Omental fat pad (tissue), 3 donors: ENCODE measurements at regions not wholly inside any gene's neighbourhood (a gene's known extent, or its start where the extent isn't known, plus 50 kb on each side); places are given as distances from the start of the nearest gene placed in this dataset.
"Not testable (repeated sequence)": the region's sequence is repeated elsewhere in the genome, so short reads cannot be mapped to it uniquely, and the experiment has no call there.

Experiments used
- ATAC-seq: fragments of 150-250 bp; one replicate; pipeline ENCODE4 v1.9.1; 2016; ENCODE audit warnings: mild to moderate bottlenecking, moderate library complexity; ENCODE audit not compliant: low FRiP score
- DNase-seq: peaks from one replicate; pipeline ENCODE4 v3.0.0-alpha.2; 2019; ENCODE audit warnings: low spot score
- CTCF ChIP-seq, 3 donors: fragments of 450-650 bp; IDR thresholded peaks; one replicate each; pipeline ENCODE4 v1.5.1; 2016 to 2017; ENCODE audit warnings: antibody characterized with exemption in 3 of 3, mild to moderate bottlenecking in 3 of 3, moderate library complexity in 2 of 3

GRCh38 chr20:57774111-57774880, 64.5 kb upstream of the PMEPA1 start:
- no peak for ATAC-seq
- no peak for TF ChIP-seq CTCF (IDR thresholded peaks at IDR 0.05)
- no peak for DNase-seq

GRCh38 chr20:57773059-57773815, 63.4 kb upstream of the PMEPA1 start:
- ATAC-seq = no peak
- no peak for DNase-seq
- no peak for TF ChIP-seq CTCF (IDR thresholded peaks at IDR 0.05)

GRCh38 chr20:57772349-57772964, 62.6 kb upstream of the PMEPA1 start:
- TF ChIP-seq CTCF (IDR thresholded peaks at IDR 0.05) = no peak
- ATAC-seq (no peak), DNase-seq (no peak)

- TF ChIP-seq CTCF (IDR thresholded peaks at IDR 0.05) = no peak
- ATAC-seq (no peak), DNase-seq (no peak)
Observed at GRCh38 chr20:57770852-57771720, 61.3 kb upstream of the PMEPA1 start.

GRCh38 chr20:57770401-57770800, 60.6 kb upstream of the PMEPA1 start:
- ATAC-seq, DNase-seq: not testable (repeated sequence)

GRCh38 chr20:57769756-57770155, 59.9 kb upstream of the PMEPA1 start:
- no peak for TF ChIP-seq CTCF (IDR thresholded peaks at IDR 0.05)
- no peak for ATAC-seq
- no peak for DNase-seq

- ATAC-seq (no peak), DNase-seq (no peak)
- no peak for TF ChIP-seq CTCF (IDR thresholded peaks at IDR 0.05)
Observed at GRCh38 chr20:57768519-57768918, 58.7 kb upstream of the PMEPA1 start.
